GM18907 (cell line): ENCODE measurements at regions not wholly inside any gene's neighbourhood (a gene's known extent, or its start where the extent isn't known, plus 50 kb on each side); places are given as distances from the start of the nearest gene placed in this dataset.
A peak's percentile ranks its signal among the peaks of the same experiment; 100 is the strongest.
"Not testable (repeated sequence)": the region's sequence is repeated elsewhere in the genome, so short reads cannot be mapped to it uniquely, and the experiment has no call there.

Experiments
- ATAC-seq: cut with Tn5 transposase; IDR thresholded peaks from one replicate; pipeline ENCODE4 v1.9.1; 2021; ENCODE audit warnings: mild to moderate bottlenecking, moderate library complexity; ENCODE audit not compliant: unreplicated experiment

- ATAC-seq: no peak
Observed at GRCh38 chr3:66552846-66553245, 52.0 kb upstream of the LRIG1 start.

GRCh38 chr3:66553441-66554113, 52.8 kb upstream of the LRIG1 start:
- ATAC-seq: no peak

- ATAC-seq: no peak
Observed at GRCh38 chr3:66554178-66554577, 53.4 kb upstream of the LRIG1 start.

- ATAC-seq: no peak
Observed at GRCh38 chr3:66555214-66555844, 54.5 kb upstream of the LRIG1 start.

GRCh38 chr3:66557170-66557569, 56.3 kb upstream of the LRIG1 start:
- ATAC-seq: no peak

GRCh38 chr3:66559924-66560323, 59.1 kb upstream of the LRIG1 start:
- ATAC-seq: not testable (repeated sequence)

GRCh38 chr3:66561367-66561766, 60.5 kb upstream of the LRIG1 start:
- ATAC-seq: no peak

GRCh38 chr3:66565301-66565700, 64.5 kb upstream of the LRIG1 start:
- no peak for ATAC-seq

- ATAC-seq: no peak
Observed at GRCh38 chr3:66567077-66567476, 66.3 kb upstream of the LRIG1 start.

GRCh38 chr3:66572090-66572675, 71.4 kb upstream of the LRIG1 start:
- no peak for ATAC-seq

GRCh38 chr3:66572938-66573710, 72.3 kb upstream of the LRIG1 start:
- ATAC-seq: peak; percentile 57

- ATAC-seq: no peak
Observed at GRCh38 chr3:66574091-66574490, 73.3 kb upstream of the LRIG1 start.

- ATAC-seq: no peak
Observed at GRCh38 chr3:66577426-66578203, 76.8 kb upstream of the LRIG1 start.

- ATAC-seq: no peak
Observed at GRCh38 chr3:66581256-66581655, 80.4 kb upstream of the LRIG1 start.

GRCh38 chr3:66582721-66583423, 82.0 kb upstream of the LRIG1 start:
- ATAC-seq: peak; percentile 98

- ATAC-seq: no peak
Observed at GRCh38 chr3:66583424-66584040, 82.7 kb upstream of the LRIG1 start.

GRCh38 chr3:66585520-66586095, 84.8 kb upstream of the LRIG1 start:
- ATAC-seq: no peak

GRCh38 chr3:66586853-66587252, 86.0 kb upstream of the LRIG1 start:
- no peak for ATAC-seq

- no peak for ATAC-seq
Observed at GRCh38 chr3:66588340-66588847, 87.6 kb upstream of the LRIG1 start.
